H9 (cell line): ENCODE measurements at regions not wholly inside any gene's neighbourhood (a gene's known extent, or its start where the extent isn't known, plus 50 kb on each side); places are given as distances from the start of the nearest gene placed in this dataset.
A peak's percentile ranks its signal among the peaks of the same experiment; 100 is the strongest.

ENCODE experiments used
- DNase-seq: peaks from one replicate; pipeline ENCODE4 v3.0.0-alpha.2; 2017
- H2AFZ ChIP-seq: one replicate; pipeline ENCODE4 v1.6.1; 2013; ENCODE audit warnings: mild to moderate bottlenecking, low read length, control low read depth, moderate library complexity
- H2AK5ac ChIP-seq: 2 replicates; pipeline ENCODE4 v1.6.1; 2013; ENCODE audit warnings: low read length, control low read depth, mixed read lengths; ENCODE audit not compliant: insufficient read length
- H2BK120ac ChIP-seq: one replicate; pipeline ENCODE4 v1.6.1; 2013; ENCODE audit warnings: low read depth, mild to moderate bottlenecking, low read length, control low read depth, inconsistent platforms; ENCODE audit not compliant: poor library complexity, severe bottlenecking
- H2BK12ac ChIP-seq: 2 replicates; pipeline ENCODE4 v1.6.1; 2013; ENCODE audit warnings: low read length, control low read depth, mixed read lengths, low read depth; ENCODE audit not compliant: insufficient read length
- H2BK15ac ChIP-seq: 2 replicates; pipeline ENCODE4 v1.6.1; 2013; ENCODE audit warnings: low read depth, low read length, control low read depth
- H2BK20ac ChIP-seq: one replicate; pipeline ENCODE4 v1.6.1; 2013; ENCODE audit warnings: low read depth, mild to moderate bottlenecking, low read length, control low read depth, inconsistent platforms; ENCODE audit not compliant: poor library complexity, severe bottlenecking
- H2BK5ac ChIP-seq: 2 replicates; pipeline ENCODE4 v1.6.1; 2013; ENCODE audit warnings: low read length, control low read depth, mixed read lengths; ENCODE audit not compliant: insufficient read length
- H3K14ac ChIP-seq: 2 replicates; pipeline ENCODE4 v1.6.1; 2013; ENCODE audit warnings: low read length, control low read depth; ENCODE audit not compliant: insufficient read depth
- H3K18ac ChIP-seq: 2 replicates; pipeline ENCODE4 v1.6.1; 2013; ENCODE audit warnings: low read depth, mild to moderate bottlenecking, mixed read lengths, low read length, control low read depth; ENCODE audit not compliant: insufficient read length
- H3K23ac ChIP-seq: 2 replicates; pipeline ENCODE4 v1.6.1; 2013; ENCODE audit warnings: low read length, control low read depth, mixed read lengths, low read depth; ENCODE audit not compliant: insufficient read length
- H3K23me2 ChIP-seq: 2 replicates; pipeline ENCODE4 v1.6.1; 2013; ENCODE audit warnings: low read depth, mild to moderate bottlenecking, mixed read lengths, low read length, control low read depth; ENCODE audit not compliant: insufficient read length, poor library complexity, severe bottlenecking
- H3K27ac ChIP-seq: 2 replicates; pipeline ENCODE4 v1.5.1; 2013; ENCODE audit warnings: low read length, control low read depth, mixed read lengths, low read depth; ENCODE audit not compliant: insufficient read length
- H3K27me3 ChIP-seq: 2 replicates; pipeline ENCODE4 v1.6.1; 2013; ENCODE audit warnings: low read length, control low read depth, inconsistent platforms; ENCODE audit not compliant: insufficient read depth
- H3K4ac ChIP-seq: 2 replicates; pipeline ENCODE4 v1.6.1; 2013; ENCODE audit warnings: low read depth, mild to moderate bottlenecking, control low read depth, inconsistent platforms, low read length, moderate library complexity
- H3K4me1 ChIP-seq: 2 replicates; pipeline ENCODE4 v1.6.1; 2013; ENCODE audit warnings: low read length, control low read depth, inconsistent platforms; ENCODE audit not compliant: insufficient read depth
- H3K4me2 ChIP-seq: 2 replicates; pipeline ENCODE4 v1.6.1; 2013; ENCODE audit warnings: low read length, control low read depth, mixed read lengths; ENCODE audit not compliant: insufficient read length, insufficient read depth
- H3K56ac ChIP-seq: 2 replicates; pipeline ENCODE4 v1.6.1; 2013; ENCODE audit warnings: low read depth, mild to moderate bottlenecking, mixed read lengths, low read length, control low read depth; ENCODE audit not compliant: insufficient read length
- H3K79me1 ChIP-seq: 2 replicates; pipeline ENCODE4 v1.6.1; 2013; ENCODE audit warnings: low read depth, mild to moderate bottlenecking, moderate library complexity, low read length, control low read depth, inconsistent platforms; ENCODE audit not compliant: insufficient read depth, poor library complexity, severe bottlenecking
- H3K79me2 ChIP-seq: 2 replicates; pipeline ENCODE4 v1.6.1; 2013; ENCODE audit warnings: low read length, control low read depth, inconsistent platforms; ENCODE audit not compliant: insufficient read depth
- H3K9ac ChIP-seq: 2 replicates; pipeline ENCODE4 v1.6.1; 2013; ENCODE audit warnings: low read length, control low read depth, mixed read lengths; ENCODE audit not compliant: insufficient read length; ENCODE audit errors: extremely low read depth
- H3K9me3 ChIP-seq: one replicate; pipeline ENCODE4 v1.6.1; 2013; ENCODE audit warnings: low read depth, low read length, inconsistent platforms; ENCODE audit not compliant: control insufficient read depth
- H3T11ph ChIP-seq: one replicate; pipeline ENCODE4 v1.6.1; 2013; ENCODE audit warnings: mild to moderate bottlenecking, low read length, control low read depth, inconsistent platforms
- H4K20me1 ChIP-seq: one replicate; pipeline ENCODE4 v1.6.1; 2013; ENCODE audit not compliant: control insufficient read depth, insufficient read length, insufficient read depth
- H4K5ac ChIP-seq: 2 replicates; pipeline ENCODE4 v1.6.1; 2013; ENCODE audit warnings: low read depth, mild to moderate bottlenecking, mixed read lengths, low read length, control low read depth; ENCODE audit not compliant: insufficient read length
- H4K8ac ChIP-seq: replicated peaks from 2 replicates; pipeline ENCODE4 v1.6.1; 2013; ENCODE audit warnings: low read length, control low read depth, mixed read lengths, low read depth; ENCODE audit not compliant: insufficient read length
- H4K91ac ChIP-seq: 2 replicates; pipeline ENCODE4 v1.6.1; 2013; ENCODE audit warnings: low read depth, mild to moderate bottlenecking, moderate library complexity, mixed read lengths, low read length, control low read depth; ENCODE audit not compliant: insufficient read length
- H3K27ac Mint-ChIP-seq, 3 experiments: 2 replicates in 2 of 3; 3 replicates in 1 of 3; pipeline ENCODE4 v1.8.0; 2020 to 2021; ENCODE audit warnings: mixed read lengths in 3 of 3, mild to moderate bottlenecking in 1 of 3, moderate library complexity in 1 of 3
- H3K27me3 Mint-ChIP-seq: 2 replicates; pipeline ENCODE4 v1.8.0; 2021; ENCODE audit warnings: low read depth, mild to moderate bottlenecking, moderate library complexity, mixed read lengths
- H3K36me3 Mint-ChIP-seq, 3 experiments: 2 replicates in 2 of 3; 3 replicates in 1 of 3; pipeline ENCODE4 v1.8.0; 2020 to 2021; ENCODE audit warnings: low read depth in 3 of 3, mixed read lengths in 3 of 3; ENCODE audit not compliant: insufficient read depth in 1 of 3
- H3K4me1 Mint-ChIP-seq, 2 experiments: 2 replicates each; pipeline ENCODE4 v1.8.0; 2020; ENCODE audit warnings: mixed read lengths in 2 of 2
- H3K4me3 Mint-ChIP-seq, 2 experiments: 2 replicates in 1 of 2; 3 replicates in 1 of 2; pipeline ENCODE4 v1.8.0; 2020 to 2021; ENCODE audit warnings: mild to moderate bottlenecking in 2 of 2, mixed read lengths in 2 of 2, moderate library complexity in 1 of 2
- H3K9me3 Mint-ChIP-seq, 2 experiments: 2 replicates in 1 of 2; 3 replicates in 1 of 2; pipeline ENCODE4 v1.8.0; 2020; ENCODE audit warnings: mild to moderate bottlenecking in 2 of 2, mixed read lengths in 2 of 2, moderate library complexity in 1 of 2
- CTCF ChIP-seq: fragments of 200-600 bp; sonication (generic); conservative IDR thresholded peaks from 3 replicates; pipeline ENCODE4 v1.8.0; 2021; ENCODE audit warnings: antibody characterized with exemption, mild to moderate bottlenecking

GRCh38 chr6:140311146-140311545 lies 936.7 kb upstream of the CITED2 start:
- Histone ChIP-seq H3T11ph (no peak overlapping the region), H3K56ac (no peak overlapping the region), H4K8ac (no peak overlapping the region), H2BK12ac (no peak overlapping the region), H3K18ac (no peak overlapping the region), H3K79me2 (no peaks in the 10 kb centered on the region), H3K23me2 (no peaks in the 10 kb centered on the region), H2AFZ (no peak overlapping the region), H2BK20ac (no peak overlapping the region), H3K4me2 (no peak overlapping the region), H3K9ac (no peak overlapping the region), H4K5ac (no peak overlapping the region), H3K27ac (no peak overlapping the region), H3K4ac (no peak overlapping the region), H2BK120ac (no peak overlapping the region), H3K79me1 (no peaks in the 10 kb centered on the region), H4K20me1 (no peaks in the 10 kb centered on the region), H4K91ac (no peak overlapping the region), H3K14ac (no peak overlapping the region), H3K4me1 (no peaks in the 10 kb centered on the region), H3K27me3 (no peaks in the 10 kb centered on the region), H3K23ac (no peak overlapping the region), H3K9me3 (no peaks in the 10 kb centered on the region), H2AK5ac (no peak overlapping the region), H2BK5ac (no peak overlapping the region), H2BK15ac (no peak overlapping the region)
- Mint-ChIP-seq H3K36me3 (peaks cover 0 to 4% (median 0%) of the 10 kb centered on the region in 3 experiments; a peak in 2 of 7 replicates), H3K4me1 (no peaks in the 10 kb centered on the region), H3K27ac (0 out of 7 replicates have a peak overlapping the region, but pooled peaks of 1 of the 3 experiments have one; percentile 6), H3K9me3 (peaks cover 0 to 4% of the 10 kb centered on the region in 2 experiments; a peak in 4 of 5 replicates), H3K4me3 (no peak overlapping the region), H3K27me3 (no peaks in the 10 kb centered on the region)
- DNase-seq: no peak
- TF ChIP-seq CTCF: no peak
